GM23338 (cell line): ENCODE measurements at regions not wholly inside any gene's neighbourhood (a gene's known extent, or its start where the extent isn't known, plus 50 kb on each side); places are given as distances from the start of the nearest gene placed in this dataset.

ENCODE experiments used
- CREB1 ChIP-seq: fragments of 250-450 bp; sonication (Bioruptor Pico); IDR thresholded peaks from 2 replicates; pipeline ENCODE4 v1.5.0; 2020; ENCODE audit warnings: low read depth, mild to moderate bottlenecking, moderate library complexity
- CTCF ChIP-seq, 2 experiments: fragments of 200-600 bp in 1 of 2; sonication (generic) in 1 of 2; conservative IDR thresholded peaks; 2 replicates each; pipeline versions ENCODE4 v1.5.1 to v1.6.1; 2016 to 2017; ENCODE audit warnings: antibody characterized with exemption in 2 of 2, low read depth in 2 of 2, mild to moderate bottlenecking in 2 of 2, moderate library complexity in 1 of 2
- EZH2 ChIP-seq: fragments of 200-600 bp; sonication (generic); IDR thresholded peaks from one replicate; pipeline ENCODE4 v1.8.0; 2017; ENCODE audit warnings: antibody characterized with exemption, mild to moderate bottlenecking, low read depth; ENCODE audit not compliant: unreplicated experiment
- EZH2phosphoT487 ChIP-seq: fragments of 200-600 bp; sonication (generic); IDR thresholded peaks from one replicate; pipeline ENCODE4 v1.8.1; 2018; ENCODE audit warnings: antibody characterized with exemption; ENCODE audit not compliant: unreplicated experiment
- JUNB ChIP-seq: IDR thresholded peaks from one replicate; pipeline ENCODE4 v1.6.1; 2016; ENCODE audit warnings: antibody characterized with exemption; ENCODE audit not compliant: unreplicated experiment
- NANOG ChIP-seq: IDR thresholded peaks from 2 replicates; pipeline ENCODE4 v1.6.1; 2016; ENCODE audit warnings: antibody characterized with exemption, borderline replicate concordance
- POLR2AphosphoS5 ChIP-seq: IDR thresholded peaks from 2 replicates; pipeline ENCODE4 v1.6.1; 2016; ENCODE audit warnings: antibody characterized with exemption, low read depth
- STAT1 ChIP-seq: IDR thresholded peaks from one replicate; pipeline ENCODE4 v1.6.1; 2016; ENCODE audit warnings: antibody characterized with exemption; ENCODE audit not compliant: unreplicated experiment
- ZNF114 ChIP-seq: fragments of 250-450 bp; sonication (Bioruptor Pico); IDR thresholded peaks from 2 replicates; pipeline ENCODE4 v1.5.0; 2020; ENCODE audit warnings: mild to moderate bottlenecking, moderate library complexity
- ZNF331 ChIP-seq: fragments of 250-450 bp; sonication (Bioruptor Pico); IDR thresholded peaks from 2 replicates; pipeline ENCODE4 v1.5.0; 2020; ENCODE audit warnings: low read depth, mild to moderate bottlenecking, moderate library complexity
- TF ChIP-seq, protein P1 (sequence below): IDR thresholded peaks from one replicate; pipeline ENCODE4 v1.6.1; 2018; ENCODE audit warnings: antibody characterized with exemption; ENCODE audit not compliant: unreplicated experiment
- TF ChIP-seq, protein P2 (sequence below): IDR thresholded peaks from 2 replicates; pipeline ENCODE4 v1.6.1; 2016; ENCODE audit warnings: antibody characterized with exemption
- TF ChIP-seq, protein P3 (sequence below): fragments of 250-450 bp; sonication (Bioruptor Pico); IDR thresholded peaks from 2 replicates; pipeline ENCODE4 v1.5.0; 2020; ENCODE audit warnings: mild to moderate bottlenecking, moderate library complexity

GRCh38 chr20:62580733-62581132 is 61.6 kb upstream of the SLCO4A1 start:
- TF ChIP-seq CTCF (conservative IDR thresholded peaks at IDR 0.05; ENCODE audit: low read depth in 2 of 2) (no peak), EZH2 (no peak), POLR2AphosphoS5 (no peak), JUNB (no peak), EZH2phosphoT487 (no peak), CREB1 (CRISPR knock-in tag) (no peak), STAT1 (no peak), ZNF331 (CRISPR knock-in tag) (no peak), ZNF114 (CRISPR knock-in tag) (no peak), NANOG (no peak)
- TF ChIP-seq, protein P1, sequence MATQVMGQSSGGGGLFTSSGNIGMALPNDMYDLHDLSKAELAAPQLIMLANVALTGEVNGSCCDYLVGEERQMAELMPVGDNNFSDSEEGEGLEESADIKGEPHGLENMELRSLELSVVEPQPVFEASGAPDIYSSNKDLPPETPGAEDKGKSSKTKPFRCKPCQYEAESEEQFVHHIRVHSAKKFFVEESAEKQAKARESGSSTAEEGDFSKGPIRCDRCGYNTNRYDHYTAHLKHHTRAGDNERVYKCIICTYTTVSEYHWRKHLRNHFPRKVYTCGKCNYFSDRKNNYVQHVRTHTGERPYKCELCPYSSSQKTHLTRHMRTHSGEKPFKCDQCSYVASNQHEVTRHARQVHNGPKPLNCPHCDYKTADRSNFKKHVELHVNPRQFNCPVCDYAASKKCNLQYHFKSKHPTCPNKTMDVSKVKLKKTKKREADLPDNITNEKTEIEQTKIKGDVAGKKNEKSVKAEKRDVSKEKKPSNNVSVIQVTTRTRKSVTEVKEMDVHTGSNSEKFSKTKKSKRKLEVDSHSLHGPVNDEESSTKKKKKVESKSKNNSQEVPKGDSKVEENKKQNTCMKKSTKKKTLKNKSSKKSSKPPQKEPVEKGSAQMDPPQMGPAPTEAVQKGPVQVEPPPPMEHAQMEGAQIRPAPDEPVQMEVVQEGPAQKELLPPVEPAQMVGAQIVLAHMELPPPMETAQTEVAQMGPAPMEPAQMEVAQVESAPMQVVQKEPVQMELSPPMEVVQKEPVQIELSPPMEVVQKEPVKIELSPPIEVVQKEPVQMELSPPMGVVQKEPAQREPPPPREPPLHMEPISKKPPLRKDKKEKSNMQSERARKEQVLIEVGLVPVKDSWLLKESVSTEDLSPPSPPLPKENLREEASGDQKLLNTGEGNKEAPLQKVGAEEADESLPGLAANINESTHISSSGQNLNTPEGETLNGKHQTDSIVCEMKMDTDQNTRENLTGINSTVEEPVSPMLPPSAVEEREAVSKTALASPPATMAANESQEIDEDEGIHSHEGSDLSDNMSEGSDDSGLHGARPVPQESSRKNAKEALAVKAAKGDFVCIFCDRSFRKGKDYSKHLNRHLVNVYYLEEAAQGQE, result no peak
- TF ChIP-seq, protein P2, sequence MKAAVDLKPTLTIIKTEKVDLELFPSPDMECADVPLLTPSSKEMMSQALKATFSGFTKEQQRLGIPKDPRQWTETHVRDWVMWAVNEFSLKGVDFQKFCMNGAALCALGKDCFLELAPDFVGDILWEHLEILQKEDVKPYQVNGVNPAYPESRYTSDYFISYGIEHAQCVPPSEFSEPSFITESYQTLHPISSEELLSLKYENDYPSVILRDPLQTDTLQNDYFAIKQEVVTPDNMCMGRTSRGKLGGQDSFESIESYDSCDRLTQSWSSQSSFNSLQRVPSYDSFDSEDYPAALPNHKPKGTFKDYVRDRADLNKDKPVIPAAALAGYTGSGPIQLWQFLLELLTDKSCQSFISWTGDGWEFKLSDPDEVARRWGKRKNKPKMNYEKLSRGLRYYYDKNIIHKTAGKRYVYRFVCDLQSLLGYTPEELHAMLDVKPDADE, result no peak
- TF ChIP-seq, protein P3, sequence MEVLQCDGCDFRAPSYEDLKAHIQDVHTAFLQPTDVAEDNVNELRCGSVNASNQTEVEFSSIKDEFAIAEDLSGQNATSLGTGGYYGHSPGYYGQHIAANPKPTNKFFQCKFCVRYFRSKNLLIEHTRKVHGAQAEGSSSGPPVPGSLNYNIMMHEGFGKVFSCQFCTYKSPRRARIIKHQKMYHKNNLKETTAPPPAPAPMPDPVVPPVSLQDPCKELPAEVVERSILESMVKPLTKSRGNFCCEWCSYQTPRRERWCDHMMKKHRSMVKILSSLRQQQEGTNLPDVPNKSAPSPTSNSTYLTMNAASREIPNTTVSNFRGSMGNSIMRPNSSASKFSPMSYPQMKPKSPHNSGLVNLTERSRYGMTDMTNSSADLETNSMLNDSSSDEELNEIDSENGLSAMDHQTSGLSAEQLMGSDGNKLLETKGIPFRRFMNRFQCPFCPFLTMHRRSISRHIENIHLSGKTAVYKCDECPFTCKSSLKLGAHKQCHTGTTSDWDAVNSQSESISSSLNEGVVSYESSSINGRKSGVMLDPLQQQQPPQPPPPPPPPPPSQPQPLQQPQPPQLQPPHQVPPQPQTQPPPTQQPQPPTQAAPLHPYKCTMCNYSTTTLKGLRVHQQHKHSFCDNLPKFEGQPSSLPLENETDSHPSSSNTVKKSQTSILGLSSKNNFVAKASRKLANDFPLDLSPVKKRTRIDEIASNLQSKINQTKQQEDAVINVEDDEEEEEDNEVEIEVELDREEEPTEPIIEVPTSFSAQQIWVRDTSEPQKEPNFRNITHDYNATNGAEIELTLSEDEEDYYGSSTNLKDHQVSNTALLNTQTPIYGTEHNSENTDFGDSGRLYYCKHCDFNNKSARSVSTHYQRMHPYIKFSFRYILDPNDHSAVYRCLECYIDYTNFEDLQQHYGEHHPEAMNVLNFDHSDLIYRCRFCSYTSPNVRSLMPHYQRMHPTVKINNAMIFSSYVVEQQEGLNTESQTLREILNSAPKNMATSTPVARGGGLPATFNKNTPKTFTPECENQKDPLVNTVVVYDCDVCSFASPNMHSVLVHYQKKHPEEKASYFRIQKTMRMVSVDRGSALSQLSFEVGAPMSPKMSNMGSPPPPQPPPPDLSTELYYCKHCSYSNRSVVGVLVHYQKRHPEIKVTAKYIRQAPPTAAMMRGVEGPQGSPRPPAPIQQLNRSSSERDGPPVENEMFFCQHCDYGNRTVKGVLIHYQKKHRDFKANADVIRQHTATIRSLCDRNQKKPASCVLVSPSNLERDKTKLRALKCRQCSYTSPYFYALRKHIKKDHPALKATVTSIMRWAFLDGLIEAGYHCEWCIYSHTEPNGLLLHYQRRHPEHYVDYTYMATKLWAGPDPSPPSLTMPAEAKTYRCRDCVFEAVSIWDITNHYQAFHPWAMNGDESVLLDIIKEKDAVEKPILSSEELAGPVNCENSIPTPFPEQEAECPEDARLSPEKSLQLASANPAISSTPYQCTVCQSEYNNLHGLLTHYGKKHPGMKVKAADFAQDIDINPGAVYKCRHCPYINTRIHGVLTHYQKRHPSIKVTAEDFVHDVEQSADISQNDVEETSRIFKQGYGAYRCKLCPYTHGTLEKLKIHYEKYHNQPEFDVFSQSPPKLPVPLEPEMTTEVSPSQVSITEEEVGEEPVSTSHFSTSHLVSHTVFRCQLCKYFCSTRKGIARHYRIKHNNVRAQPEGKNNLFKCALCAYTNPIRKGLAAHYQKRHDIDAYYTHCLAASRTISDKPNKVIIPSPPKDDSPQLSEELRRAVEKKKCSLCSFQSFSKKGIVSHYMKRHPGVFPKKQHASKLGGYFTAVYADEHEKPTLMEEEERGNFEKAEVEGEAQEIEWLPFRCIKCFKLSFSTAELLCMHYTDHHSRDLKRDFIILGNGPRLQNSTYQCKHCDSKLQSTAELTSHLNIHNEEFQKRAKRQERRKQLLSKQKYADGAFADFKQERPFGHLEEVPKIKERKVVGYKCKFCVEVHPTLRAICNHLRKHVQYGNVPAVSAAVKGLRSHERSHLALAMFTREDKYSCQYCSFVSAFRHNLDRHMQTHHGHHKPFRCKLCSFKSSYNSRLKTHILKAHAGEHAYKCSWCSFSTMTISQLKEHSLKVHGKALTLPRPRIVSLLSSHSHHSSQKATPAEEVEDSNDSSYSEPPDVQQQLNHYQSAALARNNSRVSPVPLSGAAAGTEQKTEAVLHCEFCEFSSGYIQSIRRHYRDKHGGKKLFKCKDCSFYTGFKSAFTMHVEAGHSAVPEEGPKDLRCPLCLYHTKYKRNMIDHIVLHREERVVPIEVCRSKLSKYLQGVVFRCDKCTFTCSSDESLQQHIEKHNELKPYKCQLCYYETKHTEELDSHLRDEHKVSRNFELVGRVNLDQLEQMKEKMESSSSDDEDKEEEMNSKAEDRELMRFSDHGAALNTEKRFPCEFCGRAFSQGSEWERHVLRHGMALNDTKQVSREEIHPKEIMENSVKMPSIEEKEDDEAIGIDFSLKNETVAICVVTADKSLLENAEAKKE, result no peak
